Neural progenitor cell (in vitro differentiated cells): ENCODE measurements at regions not wholly inside any gene's neighbourhood (a gene's known extent, or its start where the extent isn't known, plus 50 kb on each side); places are given as distances from the start of the nearest gene placed in this dataset.
"Not testable (repeated sequence)": the region's sequence is repeated elsewhere in the genome, so short reads cannot be mapped to it uniquely, and the experiment has no call there.

Experiments
- EZH2phosphoT487 ChIP-seq: fragments of 200-600 bp; sonication (generic); IDR thresholded peaks from 2 replicates; pipeline ENCODE4 v1.6.1; 2017; ENCODE audit warnings: antibody characterized with exemption
- TF ChIP-seq, protein P1 (sequence below): fragments of 200-600 bp; sonication (generic); IDR thresholded peaks from 2 replicates; pipeline ENCODE4 v1.5.1; 2017; ENCODE audit warnings: antibody characterized with exemption, mild to moderate bottlenecking

DNA sequence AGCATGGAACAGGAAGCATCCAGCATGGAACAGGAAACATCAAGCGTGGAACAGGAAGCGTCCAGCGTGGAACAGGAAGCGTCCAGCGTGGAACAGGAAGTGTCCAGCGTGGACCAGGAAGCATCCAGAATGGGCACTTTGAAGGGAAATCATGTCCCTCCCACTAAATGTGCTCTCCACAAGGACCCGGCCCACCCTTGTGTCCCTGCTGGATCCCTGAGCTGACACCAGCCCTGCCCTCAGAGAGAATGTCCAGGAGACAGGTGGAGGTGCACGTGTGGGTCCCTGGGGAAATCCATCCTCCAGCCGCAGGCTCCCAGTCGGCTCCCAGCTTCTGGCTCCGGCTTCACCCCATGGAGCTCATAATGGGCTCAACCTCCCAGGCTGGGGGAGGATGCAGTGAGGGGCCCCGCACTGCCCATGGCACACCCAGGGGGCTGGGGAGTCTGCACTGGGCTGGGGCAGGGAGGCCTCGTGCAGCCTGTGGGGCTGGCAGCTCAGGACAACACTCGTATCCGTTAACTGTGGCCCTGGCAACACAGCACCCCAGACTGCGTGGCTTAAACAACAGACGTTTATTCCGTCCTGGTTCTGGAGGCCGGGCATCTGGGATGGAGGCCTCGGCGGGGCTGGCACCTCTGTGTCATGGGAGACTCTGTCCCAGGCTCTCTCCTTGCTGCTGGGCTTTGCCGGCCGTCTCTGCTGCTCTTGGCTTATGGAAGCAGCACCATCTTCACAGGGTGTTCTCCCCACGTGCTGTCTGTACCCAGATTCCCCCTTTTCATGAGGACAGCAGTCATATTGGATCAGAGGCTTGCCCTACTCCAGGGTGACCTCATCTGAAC is 104.8 kb downstream of the TMEM121 start:
- TF ChIP-seq, protein P1, sequence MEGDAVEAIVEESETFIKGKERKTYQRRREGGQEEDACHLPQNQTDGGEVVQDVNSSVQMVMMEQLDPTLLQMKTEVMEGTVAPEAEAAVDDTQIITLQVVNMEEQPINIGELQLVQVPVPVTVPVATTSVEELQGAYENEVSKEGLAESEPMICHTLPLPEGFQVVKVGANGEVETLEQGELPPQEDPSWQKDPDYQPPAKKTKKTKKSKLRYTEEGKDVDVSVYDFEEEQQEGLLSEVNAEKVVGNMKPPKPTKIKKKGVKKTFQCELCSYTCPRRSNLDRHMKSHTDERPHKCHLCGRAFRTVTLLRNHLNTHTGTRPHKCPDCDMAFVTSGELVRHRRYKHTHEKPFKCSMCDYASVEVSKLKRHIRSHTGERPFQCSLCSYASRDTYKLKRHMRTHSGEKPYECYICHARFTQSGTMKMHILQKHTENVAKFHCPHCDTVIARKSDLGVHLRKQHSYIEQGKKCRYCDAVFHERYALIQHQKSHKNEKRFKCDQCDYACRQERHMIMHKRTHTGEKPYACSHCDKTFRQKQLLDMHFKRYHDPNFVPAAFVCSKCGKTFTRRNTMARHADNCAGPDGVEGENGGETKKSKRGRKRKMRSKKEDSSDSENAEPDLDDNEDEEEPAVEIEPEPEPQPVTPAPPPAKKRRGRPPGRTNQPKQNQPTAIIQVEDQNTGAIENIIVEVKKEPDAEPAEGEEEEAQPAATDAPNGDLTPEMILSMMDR, result not testable (repeated sequence)
- TF ChIP-seq EZH2phosphoT487, result not testable (repeated sequence)
